ENCODE measurements at regions not wholly inside any gene's neighbourhood (a gene's known extent, or its start where the extent isn't known, plus 50 kb on each side); places are given as distances from the start of the nearest gene placed in this dataset.

- H3K4me3 Mint-ChIP-seq = no peak overlapping the region
- Histone ChIP-seq H3K4me2 (replicated peaks; ENCODE audit: extremely low read depth, low read length, poor library complexity, severe bottlenecking) (no peak overlapping the region), H3K9me3 (replicated peaks in 1 of 2; ENCODE audit: control insufficient read depth in 1 of 2, insufficient read depth in 1 of 2, low read length in 2 of 2) (no peaks in the 10 kb centered on the region), H3K27ac (ENCODE audit: low read depth in 1 of 2, low read length in 2 of 2) (no peak overlapping the region), H3K36me3 (replicated peaks in 1 of 2; ENCODE audit: control insufficient read depth in 1 of 2, insufficient read depth in 2 of 2, low read length in 2 of 2) (no peaks in the 10 kb centered on the region), H3K27me3 (ENCODE audit: control insufficient read depth in 2 of 2, insufficient read depth in 2 of 2, low read length in 2 of 2) (no peaks in the 10 kb centered on the region), H3K4me1 (ENCODE audit: control insufficient read depth in 1 of 2, insufficient read depth in 2 of 2, low read length in 2 of 2) (no peaks in the 10 kb centered on the region), H2AFZ (ENCODE audit: insufficient read depth, low read depth, low read length, poor library complexity, severe bottlenecking) (no peak overlapping the region), H3K4me3 (replicated peaks in 1 of 3; ENCODE audit: low read depth in 2 of 3, low read length in 3 of 3) (no peak overlapping the region), H3K9ac (ENCODE audit: insufficient read depth, low read length, poor library complexity, severe bottlenecking) (no peak overlapping the region), H3K79me2 (ENCODE audit: insufficient read depth, low read length) (no peaks in the 10 kb centered on the region), H4K20me1 (ENCODE audit: insufficient read depth, low read length) (no peaks in the 10 kb centered on the region)
- H3K27me3 Mint-ChIP-seq (ENCODE audit: low read depth in 3 of 3) = peaks cover 0 to 2% (median 0%) of the 10 kb centered on the region in 3 donors
- peaks cover 2% of the 10 kb centered on the region for H3K4me1 Mint-ChIP-seq
- H3K36me3 Mint-ChIP-seq = no peaks in the 10 kb centered on the region
- intact Hi-C loops (cut with micrococcal nuclease) = no loop called here
- no peak for TF ChIP-seq CTCF (IDR thresholded peaks at IDR 0.05)
- DNase-seq = peak in 1 of 3 donors; percentile 27
- H3K9me3 Mint-ChIP-seq = no peaks in the 10 kb centered on the region
- WGBS (ENCODE audit: insufficient coverage) = no CpG with 5 or more reads among the region's 2 CpGs
- H3K27ac Mint-ChIP-seq = no peak overlapping the region
These were observed 96.3 kb upstream of the BCL6 start for GRCh38 chr3:187841560-187841959.

- Mint-ChIP-seq H3K9me3 (no peaks in the 10 kb centered on the region), H3K36me3 (no peaks in the 10 kb centered on the region), H3K27ac (peak overlapping the region in 1 of 7 donors; percentile 9), H3K4me1 (peaks cover 2% of the 10 kb centered on the region), H3K27me3 (ENCODE audit: low read depth in 3 of 3) (peaks cover 0 to 2% (median 0%) of the 10 kb centered on the region in 3 donors), H3K4me3 (no peak overlapping the region)
- H4K20me1 ChIP-seq (ENCODE audit: insufficient read depth, low read length) = no peaks in the 10 kb centered on the region
- H3K4me1 ChIP-seq (ENCODE audit: control insufficient read depth in 1 of 2, insufficient read depth in 2 of 2, low read length in 2 of 2) = peaks cover under 1% of the 10 kb centered on the region in 2 donors
- H3K79me2 ChIP-seq (ENCODE audit: insufficient read depth, low read length) = no peaks in the 10 kb centered on the region
- WGBS (ENCODE audit: insufficient coverage) = 96% methylated on average over 3 of the region's 4 CpGs
- no peaks in the 10 kb centered on the region for H3K27me3 ChIP-seq (ENCODE audit: control insufficient read depth in 2 of 2, insufficient read depth in 2 of 2, low read length in 2 of 2)
- H3K27ac ChIP-seq (ENCODE audit: low read depth in 1 of 2, low read length in 2 of 2) = no peak overlapping the region
- H3K9ac ChIP-seq (ENCODE audit: insufficient read depth, low read length, poor library complexity, severe bottlenecking) = no peak overlapping the region
- no peaks in the 10 kb centered on the region for H3K36me3 ChIP-seq (replicated peaks in 1 of 2; ENCODE audit: control insufficient read depth in 1 of 2, insufficient read depth in 2 of 2, low read length in 2 of 2)
- H3K4me3 ChIP-seq (replicated peaks in 1 of 3; ENCODE audit: low read depth in 2 of 3, low read length in 3 of 3) = no peak overlapping the region
- no peak for DNase-seq
- TF ChIP-seq CTCF (IDR thresholded peaks at IDR 0.05) = no peak
- no peak overlapping the region for H3K4me2 ChIP-seq (replicated peaks; ENCODE audit: extremely low read depth, low read length, poor library complexity, severe bottlenecking)
- H2AFZ ChIP-seq (ENCODE audit: insufficient read depth, low read depth, low read length, poor library complexity, severe bottlenecking) = peak overlapping the region; percentile 23
- intact Hi-C loops (cut with micrococcal nuclease) = no loop called here
- no peaks in the 10 kb centered on the region for H3K9me3 ChIP-seq (replicated peaks in 1 of 2; ENCODE audit: control insufficient read depth in 1 of 2, insufficient read depth in 1 of 2, low read length in 2 of 2)
These were observed 98.4 kb upstream of the BCL6 start for GRCh38 chr3:187843654-187844053.

Data from CD14-positive monocyte (primary cell).